ENCODE measurements at regions not wholly inside any gene's neighbourhood (a gene's known extent, or its start where the extent isn't known, plus 50 kb on each side); places are given as distances from the start of the nearest gene placed in this dataset.

GRCh38 chr6:98539741-98540140, 294.6 kb upstream of the POU3F2 start:
- no peak for ATAC-seq (ENCODE audit: insufficient number of reproducible peaks, low FRiP score, low read depth)
- TF ChIP-seq, protein P1, sequence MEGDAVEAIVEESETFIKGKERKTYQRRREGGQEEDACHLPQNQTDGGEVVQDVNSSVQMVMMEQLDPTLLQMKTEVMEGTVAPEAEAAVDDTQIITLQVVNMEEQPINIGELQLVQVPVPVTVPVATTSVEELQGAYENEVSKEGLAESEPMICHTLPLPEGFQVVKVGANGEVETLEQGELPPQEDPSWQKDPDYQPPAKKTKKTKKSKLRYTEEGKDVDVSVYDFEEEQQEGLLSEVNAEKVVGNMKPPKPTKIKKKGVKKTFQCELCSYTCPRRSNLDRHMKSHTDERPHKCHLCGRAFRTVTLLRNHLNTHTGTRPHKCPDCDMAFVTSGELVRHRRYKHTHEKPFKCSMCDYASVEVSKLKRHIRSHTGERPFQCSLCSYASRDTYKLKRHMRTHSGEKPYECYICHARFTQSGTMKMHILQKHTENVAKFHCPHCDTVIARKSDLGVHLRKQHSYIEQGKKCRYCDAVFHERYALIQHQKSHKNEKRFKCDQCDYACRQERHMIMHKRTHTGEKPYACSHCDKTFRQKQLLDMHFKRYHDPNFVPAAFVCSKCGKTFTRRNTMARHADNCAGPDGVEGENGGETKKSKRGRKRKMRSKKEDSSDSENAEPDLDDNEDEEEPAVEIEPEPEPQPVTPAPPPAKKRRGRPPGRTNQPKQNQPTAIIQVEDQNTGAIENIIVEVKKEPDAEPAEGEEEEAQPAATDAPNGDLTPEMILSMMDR (IDR thresholded peaks at IDR 0.05) = no peak
- H3K27me3 ChIP-seq (replicated peaks; ENCODE audit: insufficient read depth) = no peaks in the 10 kb centered on the region

DNA sequence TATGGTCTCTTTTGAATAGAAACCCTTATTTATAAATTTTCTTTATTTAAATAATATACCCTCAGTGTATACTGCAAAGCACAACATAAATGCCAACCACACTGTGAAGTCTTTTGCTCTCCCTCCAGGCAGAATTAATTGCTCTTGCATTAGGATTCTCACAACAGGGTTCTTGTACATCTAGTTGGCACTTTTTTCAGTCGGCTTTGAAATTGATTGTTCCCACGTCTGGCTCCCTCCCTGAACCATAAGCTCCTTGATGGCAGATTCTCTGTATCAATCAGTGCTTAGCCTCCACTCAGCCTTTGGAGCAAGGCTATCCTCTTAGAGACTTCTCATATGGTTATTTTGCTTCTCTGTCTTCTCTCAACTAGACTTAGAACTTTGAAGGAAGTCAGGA, 288.0 kb upstream of the POU3F2 start:
- TF ChIP-seq, protein P1 (IDR thresholded peaks at IDR 0.05) = no peak
- Histone ChIP-seq H3K9me3 (no peaks in the 10 kb centered on the region), H3K4me1 (ENCODE audit: control insufficient read depth in 1 of 2, low read depth in 2 of 2) (no peaks in the 10 kb centered on the region), H3K27ac (no peak overlapping the region), H3K36me3 (no peaks in the 10 kb centered on the region), H3K27me3 (replicated peaks; ENCODE audit: insufficient read depth) (no peaks in the 10 kb centered on the region), H3K4me3 (no peak overlapping the region)
- ATAC-seq (ENCODE audit: insufficient number of reproducible peaks, low FRiP score, low read depth) (no peak), DNase-seq (ENCODE audit: low spot score) (no peak)

More at GRCh38 chr6:98539741-98540140, 294.6 kb upstream of the POU3F2 start:
- DNase-seq (ENCODE audit: low spot score) = no peak
- no peak overlapping the region for H3K27ac ChIP-seq
- H3K36me3 ChIP-seq = no peaks in the 10 kb centered on the region
- H3K4me1 ChIP-seq (ENCODE audit: control insufficient read depth in 1 of 2, low read depth in 2 of 2) = no peaks in the 10 kb centered on the region
- H3K9me3 ChIP-seq = no peaks in the 10 kb centered on the region
- H3K4me3 ChIP-seq = no peak overlapping the region

GRCh38 chr6:98547151-98547550, 287.2 kb upstream of the POU3F2 start:
- ATAC-seq (ENCODE audit: insufficient number of reproducible peaks, low FRiP score, low read depth) = no peak
- no peak overlapping the region for H3K4me3 ChIP-seq
- no peak for DNase-seq (ENCODE audit: low spot score)
- no peak overlapping the region for H3K27ac ChIP-seq
- H3K36me3 ChIP-seq = no peaks in the 10 kb centered on the region
- H3K4me1 ChIP-seq (ENCODE audit: control insufficient read depth in 1 of 2, low read depth in 2 of 2) = no peaks in the 10 kb centered on the region
- H3K9me3 ChIP-seq = no peaks in the 10 kb centered on the region
- no peaks in the 10 kb centered on the region for H3K27me3 ChIP-seq (replicated peaks; ENCODE audit: insufficient read depth)
- TF ChIP-seq, protein P1 (IDR thresholded peaks at IDR 0.05) = no peak

GRCh38 chr6:98547634-98548033, 286.7 kb upstream of the POU3F2 start:
- ATAC-seq (ENCODE audit: insufficient number of reproducible peaks, low FRiP score, low read depth) = no peak
- H3K36me3 ChIP-seq = no peaks in the 10 kb centered on the region

DNA sequence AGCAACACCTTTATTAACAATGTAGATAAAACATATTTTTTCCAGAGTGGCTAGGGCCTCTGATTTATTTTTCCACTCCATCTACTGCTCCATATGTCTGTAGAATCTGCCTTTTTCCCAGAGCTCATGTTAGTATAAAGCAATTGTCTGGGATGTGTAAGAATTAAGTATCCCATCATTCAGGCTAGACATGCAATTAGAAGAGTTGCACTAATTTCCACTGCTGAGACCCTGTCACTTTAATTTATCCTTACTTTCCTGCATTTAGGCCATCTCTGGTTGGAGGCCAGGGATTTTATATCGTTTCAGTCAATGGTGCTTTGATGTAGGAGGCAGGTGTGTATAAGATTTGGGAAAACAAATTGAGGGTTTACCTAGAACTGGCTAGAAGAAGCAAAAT, 286.1 kb upstream of the POU3F2 start:
- H3K4me1 ChIP-seq (ENCODE audit: control insufficient read depth in 1 of 2, low read depth in 2 of 2) = no peaks in the 10 kb centered on the region
- no peaks in the 10 kb centered on the region for H3K27me3 ChIP-seq (replicated peaks; ENCODE audit: insufficient read depth)
- ATAC-seq (ENCODE audit: insufficient number of reproducible peaks, low FRiP score, low read depth) (no peak), DNase-seq (ENCODE audit: low spot score) (no peak)
- H3K4me3 ChIP-seq = no peak overlapping the region
- H3K36me3 ChIP-seq = no peaks in the 10 kb centered on the region
- H3K9me3 ChIP-seq = no peaks in the 10 kb centered on the region
- TF ChIP-seq, protein P1 (IDR thresholded peaks at IDR 0.05) = no peak
- no peak overlapping the region for H3K27ac ChIP-seq

More at GRCh38 chr6:98547634-98548033, 286.7 kb upstream of the POU3F2 start:
- no peak for DNase-seq (ENCODE audit: low spot score)
- no peak overlapping the region for H3K4me3 ChIP-seq
- no peak overlapping the region for H3K27ac ChIP-seq
- TF ChIP-seq, protein P1 (IDR thresholded peaks at IDR 0.05) = no peak
- no peaks in the 10 kb centered on the region for H3K9me3 ChIP-seq
- H3K27me3 ChIP-seq (replicated peaks; ENCODE audit: insufficient read depth) = no peaks in the 10 kb centered on the region
- H3K4me1 ChIP-seq (ENCODE audit: control insufficient read depth in 1 of 2, low read depth in 2 of 2) = no peaks in the 10 kb centered on the region
